ENCODE measurements at regions not wholly inside any gene's neighbourhood (a gene's known extent, or its start where the extent isn't known, plus 50 kb on each side); places are given as distances from the start of the nearest gene placed in this dataset.

DNA sequence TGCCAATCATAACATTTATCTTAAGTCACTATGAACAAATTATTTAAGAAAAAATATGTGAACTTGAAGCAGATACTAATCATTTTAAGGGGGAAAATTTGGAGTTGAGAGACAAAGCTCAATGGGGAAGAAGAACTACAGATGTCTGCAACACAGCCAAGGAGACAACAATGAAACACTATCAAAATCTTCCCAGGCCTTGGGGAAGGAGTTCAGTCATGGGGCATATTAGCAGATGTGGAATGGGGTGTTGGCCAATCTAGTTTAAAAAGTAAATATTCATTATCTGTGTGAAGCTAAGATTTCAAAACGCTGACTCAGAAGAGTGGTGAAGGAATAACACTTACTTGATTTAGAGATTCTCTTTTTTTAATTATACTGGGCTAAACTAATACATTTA, 671.6 kb upstream of the ZP4 start:
- TF ChIP-seq CTCF (IDR thresholded peaks at IDR 0.05; ENCODE audit: poor library complexity, severe bottlenecking) (no peak), EZH2 (IDR thresholded peaks at IDR 0.05; ENCODE audit: borderline replicate concordance, insufficient read depth, low read length, poor library complexity, severe bottlenecking) (no peak), REST (IDR thresholded peaks at IDR 0.05; ENCODE audit: borderline replicate concordance) (no peak)

Data from neural cell (in vitro differentiated cells).